ENCODE measurements at regions not wholly inside any gene's neighbourhood (a gene's known extent, or its start where the extent isn't known, plus 50 kb on each side); places are given as distances from the start of the nearest gene placed in this dataset.

GRCh38 chr16:66292241-66292935, 74.1 kb upstream of the CDH5 start:
- TF ChIP-seq ELF4 (IDR thresholded peaks at IDR 0.05), result no peak
- no peak for TF ChIP-seq SUZ12 (IDR thresholded peaks at IDR 0.05)
- no peak for TF ChIP-seq TARDBP (IDR thresholded peaks at IDR 0.05)
- no peak for TF ChIP-seq SP1 (IDR thresholded peaks at IDR 0.05)
- TF ChIP-seq PKNOX1 (IDR thresholded peaks at IDR 0.05), result no peak
- no peak for TF ChIP-seq FOXK2 (IDR thresholded peaks at IDR 0.05)
- no peak for TF ChIP-seq BHLHE40 (IDR thresholded peaks at IDR 0.05; ENCODE audit: borderline replicate concordance)
- no peak for TF ChIP-seq FOXM1 (IDR thresholded peaks at IDR 0.05; ENCODE audit: borderline replicate concordance)
- no peak for TF ChIP-seq NFRKB (IDR thresholded peaks at IDR 0.05)
- TF ChIP-seq HDGF (IDR thresholded peaks at IDR 0.05; ENCODE audit: borderline replicate concordance), result no peak
- TF ChIP-seq L3MBTL2 (conservative IDR thresholded peaks at IDR 0.05), result no peak
- no peak for TF ChIP-seq ARNT (IDR thresholded peaks at IDR 0.05)
- no peak for TF ChIP-seq CTBP1 (IDR thresholded peaks at IDR 0.05; ENCODE audit: borderline replicate concordance)
- no peak for TF ChIP-seq LEF1 (IDR thresholded peaks at IDR 0.05; ENCODE audit: borderline replicate concordance)

Measured in HEK293T (cell line).